ENCODE measurements at regions not wholly inside any gene's neighbourhood (a gene's known extent, or its start where the extent isn't known, plus 50 kb on each side); places are given as distances from the start of the nearest gene placed in this dataset.
"Not testable (repeated sequence)": the region's sequence is repeated elsewhere in the genome, so short reads cannot be mapped to it uniquely, and the experiment has no call there.

GRCh38 chr4:93908778-93909177 lies 80.2 kb downstream of the ATOH1 start:
- no peaks in the 10 kb centered on the region for H3K4me1 ChIP-seq
- no peaks in the 10 kb centered on the region for H3K36me3 ChIP-seq
- H3K27ac ChIP-seq = no peak overlapping the region
- H3K4me3 ChIP-seq = no peak overlapping the region
- H3K27me3 ChIP-seq = no peaks in the 10 kb centered on the region
- TF ChIP-seq CTCF (IDR thresholded peaks at IDR 0.05) (no peak), POLR2A (IDR thresholded peaks at IDR 0.05) (no peak)
- no peaks in the 10 kb centered on the region for H3K9me3 ChIP-seq
- no peak for DNase-seq

GRCh38 chr4:93911671-93912070 lies 83.1 kb downstream of the ATOH1 start:
- no peak overlapping the region for H3K27ac ChIP-seq
- no peak overlapping the region for H3K4me3 ChIP-seq
- no peaks in the 10 kb centered on the region for H3K36me3 ChIP-seq
- no peaks in the 10 kb centered on the region for H3K9me3 ChIP-seq
- TF ChIP-seq POLR2A (IDR thresholded peaks at IDR 0.05) (no peak), CTCF (IDR thresholded peaks at IDR 0.05) (no peak)
- no peaks in the 10 kb centered on the region for H3K4me1 ChIP-seq
- no peaks in the 10 kb centered on the region for H3K27me3 ChIP-seq
- DNase-seq = no peak

- H3K27ac ChIP-seq = no peak overlapping the region
- no peaks in the 10 kb centered on the region for H3K4me1 ChIP-seq
- TF ChIP-seq CTCF (IDR thresholded peaks at IDR 0.05) (no peak), POLR2A (IDR thresholded peaks at IDR 0.05) (no peak)
- H3K36me3 ChIP-seq = no peaks in the 10 kb centered on the region
- H3K27me3 ChIP-seq = no peaks in the 10 kb centered on the region
- no peak overlapping the region for H3K4me3 ChIP-seq
- no peak for DNase-seq
- no peaks in the 10 kb centered on the region for H3K9me3 ChIP-seq
Observed at GRCh38 chr4:93912146-93912545, 83.6 kb downstream of the ATOH1 start.

- H3K4me3 ChIP-seq = no peak overlapping the region
Observed at GRCh38 chr4:93918856-93919255, 90.3 kb downstream of the ATOH1 start.

GRCh38 chr4:93923570-93923969 lies 95.0 kb downstream of the ATOH1 start:
- not testable (repeated sequence) for H3K27me3 ChIP-seq, H3K9me3 ChIP-seq, H3K36me3 ChIP-seq, H3K27ac ChIP-seq, H3K4me3 ChIP-seq, DNase-seq, H3K4me1 ChIP-seq

More at GRCh38 chr4:93918856-93919255, 90.3 kb downstream of the ATOH1 start:
- Histone ChIP-seq H3K4me1 (no peaks in the 10 kb centered on the region), H3K27me3 (no peaks in the 10 kb centered on the region), H3K36me3 (no peaks in the 10 kb centered on the region), H3K27ac (no peak overlapping the region), H3K9me3 (no peaks in the 10 kb centered on the region)
- TF ChIP-seq POLR2A (IDR thresholded peaks at IDR 0.05) (no peak), CTCF (IDR thresholded peaks at IDR 0.05) (no peak)
- no peak for DNase-seq

GRCh38 chr4:93947286-93947685 lies 118.7 kb downstream of the ATOH1 start:
- no peak overlapping the region for H3K27ac ChIP-seq
- no peaks in the 10 kb centered on the region for H3K36me3 ChIP-seq
- TF ChIP-seq CTCF (IDR thresholded peaks at IDR 0.05) = no peak
- TF ChIP-seq POLR2A (IDR thresholded peaks at IDR 0.05) = no peak
- DNase-seq = no peak
- no peaks in the 10 kb centered on the region for H3K4me1 ChIP-seq
- H3K4me3 ChIP-seq = no peak overlapping the region
- no peaks in the 10 kb centered on the region for H3K27me3 ChIP-seq
- H3K9me3 ChIP-seq = no peaks in the 10 kb centered on the region

GRCh38 chr4:93950239-93950638 lies 121.7 kb downstream of the ATOH1 start:
- H3K27ac ChIP-seq, H3K4me3 ChIP-seq, H3K9me3 ChIP-seq, H3K4me1 ChIP-seq, H3K36me3 ChIP-seq, DNase-seq, H3K27me3 ChIP-seq: not testable (repeated sequence)
